ENCODE measurements at regions not wholly inside any gene's neighbourhood (a gene's known extent, or its start where the extent isn't known, plus 50 kb on each side); places are given as distances from the start of the nearest gene placed in this dataset.

DNA sequence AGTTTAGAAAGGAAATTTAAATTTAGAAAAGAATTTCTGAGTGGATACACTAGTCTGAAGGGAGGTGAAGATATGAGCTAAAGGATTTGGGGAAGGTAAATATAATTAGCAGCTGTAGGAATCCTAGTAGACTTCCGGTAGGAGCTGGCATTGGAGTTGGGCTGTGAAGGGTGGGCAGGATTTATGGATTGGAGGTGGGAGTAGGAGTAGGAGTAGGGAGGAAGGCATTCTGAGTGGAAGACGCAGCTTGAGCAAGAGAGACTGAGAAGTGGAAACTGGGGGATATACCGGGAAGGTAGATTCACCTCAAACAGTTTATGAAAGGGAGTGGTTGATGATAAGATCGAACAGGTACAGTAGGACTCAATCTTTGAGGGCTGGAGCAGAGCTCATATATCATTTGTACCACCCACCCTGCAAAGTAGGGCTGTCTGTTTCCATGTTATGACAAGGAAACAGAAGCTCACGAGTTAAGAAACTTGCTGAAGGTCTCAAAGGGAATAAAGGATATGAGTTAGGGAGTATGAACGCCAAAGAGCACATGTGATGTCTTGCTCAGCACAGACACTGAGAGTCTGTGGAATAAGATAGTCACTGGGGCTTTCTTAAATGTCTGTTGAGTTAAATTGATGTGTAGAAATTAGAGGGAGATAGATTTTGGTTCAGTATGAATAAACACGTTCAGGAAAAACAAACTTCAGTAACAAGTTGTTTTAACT is 81.6 kb downstream of the RPS24 start:
- Histone ChIP-seq H3K27ac (ENCODE audit: low read depth in 2 of 2, low read length in 1 of 2) (no peak overlapping the region), H3K27me3 (ENCODE audit: insufficient read depth) (peaks cover 9% of the 10 kb centered on the region; the same call in 1 of the 2 replicates), H2AFZ (ENCODE audit: low read depth) (no peak overlapping the region), H3K4me3 (ENCODE audit: low read depth in 2 of 2, low read length in 1 of 2) (no peak overlapping the region), H3K9ac (no peak overlapping the region), H3K9me2 (no peaks in the 10 kb centered on the region), H3K36me3 (replicated peaks in 1 of 2; ENCODE audit: control insufficient read depth in 1 of 2, insufficient read depth in 2 of 2, low read length in 1 of 2) (no peaks in the 10 kb centered on the region), H3K9me3 (no peaks in the 10 kb centered on the region), H3F3A (replicated peaks; ENCODE audit: insufficient read depth) (no peaks in the 10 kb centered on the region), H3K4me2 (no peak overlapping the region), H4K20me1 (ENCODE audit: insufficient read depth) (no peaks in the 10 kb centered on the region), H3K79me2 (ENCODE audit: insufficient read depth) (no peaks in the 10 kb centered on the region), H3K4me1 (ENCODE audit: control insufficient read depth in 1 of 2, insufficient read depth in 2 of 2, low read depth in 1 of 2, low read length in 1 of 2) (peaks cover 0 to 2% of the 10 kb centered on the region in 2 experiments; a peak in 1 of 4 replicates)
- no peak for TF ChIP-seq TCF12 (IDR thresholded peaks at IDR 0.05)
- TF ChIP-seq, protein P1, sequence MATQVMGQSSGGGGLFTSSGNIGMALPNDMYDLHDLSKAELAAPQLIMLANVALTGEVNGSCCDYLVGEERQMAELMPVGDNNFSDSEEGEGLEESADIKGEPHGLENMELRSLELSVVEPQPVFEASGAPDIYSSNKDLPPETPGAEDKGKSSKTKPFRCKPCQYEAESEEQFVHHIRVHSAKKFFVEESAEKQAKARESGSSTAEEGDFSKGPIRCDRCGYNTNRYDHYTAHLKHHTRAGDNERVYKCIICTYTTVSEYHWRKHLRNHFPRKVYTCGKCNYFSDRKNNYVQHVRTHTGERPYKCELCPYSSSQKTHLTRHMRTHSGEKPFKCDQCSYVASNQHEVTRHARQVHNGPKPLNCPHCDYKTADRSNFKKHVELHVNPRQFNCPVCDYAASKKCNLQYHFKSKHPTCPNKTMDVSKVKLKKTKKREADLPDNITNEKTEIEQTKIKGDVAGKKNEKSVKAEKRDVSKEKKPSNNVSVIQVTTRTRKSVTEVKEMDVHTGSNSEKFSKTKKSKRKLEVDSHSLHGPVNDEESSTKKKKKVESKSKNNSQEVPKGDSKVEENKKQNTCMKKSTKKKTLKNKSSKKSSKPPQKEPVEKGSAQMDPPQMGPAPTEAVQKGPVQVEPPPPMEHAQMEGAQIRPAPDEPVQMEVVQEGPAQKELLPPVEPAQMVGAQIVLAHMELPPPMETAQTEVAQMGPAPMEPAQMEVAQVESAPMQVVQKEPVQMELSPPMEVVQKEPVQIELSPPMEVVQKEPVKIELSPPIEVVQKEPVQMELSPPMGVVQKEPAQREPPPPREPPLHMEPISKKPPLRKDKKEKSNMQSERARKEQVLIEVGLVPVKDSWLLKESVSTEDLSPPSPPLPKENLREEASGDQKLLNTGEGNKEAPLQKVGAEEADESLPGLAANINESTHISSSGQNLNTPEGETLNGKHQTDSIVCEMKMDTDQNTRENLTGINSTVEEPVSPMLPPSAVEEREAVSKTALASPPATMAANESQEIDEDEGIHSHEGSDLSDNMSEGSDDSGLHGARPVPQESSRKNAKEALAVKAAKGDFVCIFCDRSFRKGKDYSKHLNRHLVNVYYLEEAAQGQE (IDR thresholded peaks at IDR 0.05; ENCODE audit: low read depth, low read length), result no peak
- no peak for TF ChIP-seq POLR2AphosphoS5 (IDR thresholded peaks at IDR 0.05; ENCODE audit: low read depth, low read length)
- no peak for TF ChIP-seq FOSL2 (IDR thresholded peaks at IDR 0.05; ENCODE audit: borderline replicate concordance, low read depth)
- no peak for TF ChIP-seq MEF2A (IDR thresholded peaks at IDR 0.05; ENCODE audit: borderline replicate concordance, low read depth)
- no peak for TF ChIP-seq NRF1 (IDR thresholded peaks at IDR 0.05; ENCODE audit: low read depth, low read length)
- no peak for TF ChIP-seq FOXJ3 (CRISPR knock-in tag; IDR thresholded peaks at IDR 0.05)
- TF ChIP-seq FOXM1 (IDR thresholded peaks at IDR 0.05; ENCODE audit: low read depth), result no peak
- no peak for TF ChIP-seq RAD21 (IDR thresholded peaks at IDR 0.05; ENCODE audit: low read length)
- TF ChIP-seq, protein P2, sequence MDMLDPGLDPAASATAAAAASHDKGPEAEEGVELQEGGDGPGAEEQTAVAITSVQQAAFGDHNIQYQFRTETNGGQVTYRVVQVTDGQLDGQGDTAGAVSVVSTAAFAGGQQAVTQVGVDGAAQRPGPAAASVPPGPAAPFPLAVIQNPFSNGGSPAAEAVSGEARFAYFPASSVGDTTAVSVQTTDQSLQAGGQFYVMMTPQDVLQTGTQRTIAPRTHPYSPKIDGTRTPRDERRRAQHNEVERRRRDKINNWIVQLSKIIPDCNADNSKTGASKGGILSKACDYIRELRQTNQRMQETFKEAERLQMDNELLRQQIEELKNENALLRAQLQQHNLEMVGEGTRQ (IDR thresholded peaks at IDR 0.05; ENCODE audit: borderline replicate concordance, low read depth, low read length), result no peak
- TF ChIP-seq SIN3A (IDR thresholded peaks at IDR 0.05; ENCODE audit: borderline replicate concordance, low read depth, low read length), result no peak
- TF ChIP-seq, protein P3, sequence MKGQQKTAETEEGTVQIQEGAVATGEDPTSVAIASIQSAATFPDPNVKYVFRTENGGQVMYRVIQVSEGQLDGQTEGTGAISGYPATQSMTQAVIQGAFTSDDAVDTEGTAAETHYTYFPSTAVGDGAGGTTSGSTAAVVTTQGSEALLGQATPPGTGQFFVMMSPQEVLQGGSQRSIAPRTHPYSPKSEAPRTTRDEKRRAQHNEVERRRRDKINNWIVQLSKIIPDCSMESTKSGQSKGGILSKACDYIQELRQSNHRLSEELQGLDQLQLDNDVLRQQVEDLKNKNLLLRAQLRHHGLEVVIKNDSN (IDR thresholded peaks at IDR 0.05; ENCODE audit: borderline replicate concordance, low read depth), result no peak
- TF ChIP-seq TEAD4 (IDR thresholded peaks at IDR 0.05; ENCODE audit: borderline replicate concordance, insufficient read depth), result no peak
- TF ChIP-seq EZH2phosphoT487 (IDR thresholded peaks at IDR 0.05; ENCODE audit: borderline replicate concordance, low read depth), result no peak
- TF ChIP-seq EP300 (IDR thresholded peaks at IDR 0.05; ENCODE audit: borderline replicate concordance in 1 of 2, low read depth in 1 of 2, low read length in 1 of 2), result no peak
- no peak for TF ChIP-seq RCOR1 (IDR thresholded peaks at IDR 0.05; ENCODE audit: low read length)
- DNase-seq, result no peak
- 47% methylated on average over 7 of the region's 7 CpGs for WGBS (ENCODE audit: low lambda C conversion rate)
- ChIA-PET CTCF (interaction anchor here (1.2 kb wide), 1 partner anchor 68 kb away, joined by 4 read pairs; no protein-coding TSS in a partner anchor), POLR2A (no interaction called here)
